ENCODE measurements at regions not wholly inside any gene's neighbourhood (a gene's known extent, or its start where the extent isn't known, plus 50 kb on each side); places are given as distances from the start of the nearest gene placed in this dataset.

- no peak overlapping the region for H3K9ac ChIP-seq (ENCODE audit: control insufficient read depth, insufficient read depth, low read length)
- intact Hi-C loops (cut with micrococcal nuclease; ENCODE audit: unreplicated experiment) (no loop called here), in situ Hi-C loops (cut with MboI) (no loop called here)
- no peaks in the 10 kb centered on the region for H3K9me3 ChIP-seq (replicated peaks; ENCODE audit: control insufficient read depth, insufficient read depth, low read length)
- no peaks in the 10 kb centered on the region for H3K4me1 ChIP-seq (ENCODE audit: control insufficient read depth, insufficient read depth, low read length)
- no TSS peak for BruUV-seq (replicated peaks)
- POLR2A ChIA-PET = interaction anchor here (1.1 kb wide), 1 partner anchor 9 kb away, joined by 3 read pairs; no protein-coding TSS in a partner anchor
- H2AFZ ChIP-seq (ENCODE audit: control insufficient read depth, low read depth, low read length) = no peak overlapping the region
- peaks cover 7 to 16% of the 10 kb centered on the region in 2 experiments for H3K27me3 ChIP-seq (replicated peaks in 1 of 2; ENCODE audit: control insufficient read depth in 2 of 2, insufficient read depth in 2 of 2, low read length in 1 of 2)
- no peak overlapping the region for H3K27ac ChIP-seq (ENCODE audit: control insufficient read depth, insufficient read depth)
- FAIRE-seq = no peak
- no peaks in the 10 kb centered on the region for H3K36me3 ChIP-seq (ENCODE audit: control insufficient read depth in 2 of 2, insufficient read depth in 2 of 2, low read length in 1 of 2)
- DNase-seq (ENCODE audit: low read depth, low spot score) = no peak
- TF ChIP-seq IRF4 (IDR thresholded peaks at IDR 0.05; ENCODE audit: low read depth, low read length) = peak; percentile 47; the same call in 1 of the 2 replicates
- peak; percentile 67 for TF ChIP-seq JUNB (IDR thresholded peaks at IDR 0.05)
- peak; percentile 56 for TF ChIP-seq RUNX3 (IDR thresholded peaks at IDR 0.05; ENCODE audit: low read length)
- no peak for TF ChIP-seq STAT3 (IDR thresholded peaks at IDR 0.05; ENCODE audit: low read depth, low read length)
- no peak for TF ChIP-seq SKIL (IDR thresholded peaks at IDR 0.05; ENCODE audit: low read depth, poor library complexity, severe bottlenecking)
- CTCF ChIA-PET = no interaction called here
- ATAC-seq = peak; percentile 46
- 56% methylated on average over 5 of the region's 5 CpGs for WGBS (ENCODE audit: insufficient coverage, insufficient replicate concordance, low lambda C conversion rate, missing lambda C conversion rate)
- RAD21 ChIA-PET (ENCODE audit: unreplicated experiment) = interaction anchor here (0.7 to 0.8 kb wide), 2 partner anchors 23 to 36 kb away, joined by 3 to 4 read pairs; no protein-coding TSS in a partner anchor
- H4K20me1 ChIP-seq (ENCODE audit: control insufficient read depth, insufficient read depth) = no peaks in the 10 kb centered on the region; the same call in 1 of the 2 replicates
- H3K4me3 ChIP-seq = no peak overlapping the region
- H3K79me2 ChIP-seq (ENCODE audit: control insufficient read depth, insufficient read depth, low read length) = no peaks in the 10 kb centered on the region
- H3K4me2 ChIP-seq (ENCODE audit: control insufficient read depth, insufficient read depth) = no peak overlapping the region
- SMC1A ChIA-PET (ENCODE audit: uncharacterized antibody, unreplicated experiment) = no interaction called here
Measured at GRCh38 chr1:212512816-212513559, 80.3 kb downstream of the NENF start.
